Neural progenitor cell (in vitro differentiated cells): ENCODE measurements at regions not wholly inside any gene's neighbourhood (a gene's known extent, or its start where the extent isn't known, plus 50 kb on each side); places are given as distances from the start of the nearest gene placed in this dataset.
A peak's percentile ranks its signal among the peaks of the same experiment; 100 is the strongest.

ENCODE experiments used
- DNase-seq: peaks from one replicate; pipeline ENCODE4 v3.0.0-alpha.2; 2016; ENCODE audit warnings: low spot score
- H2AFZ ChIP-seq: fragments of 200-600 bp; sonication (generic); replicated peaks from 2 replicates; pipeline ENCODE4 v1.6.1; 2016; ENCODE audit warnings: antibody characterized with exemption
- H3F3A ChIP-seq: fragments of 200-600 bp; sonication (generic); 2 replicates; pipeline ENCODE4 v1.6.1; 2016; ENCODE audit warnings: antibody characterized with exemption, low read depth
- H3K27ac ChIP-seq: fragments of 200-600 bp; sonication (generic); 2 replicates; pipeline ENCODE4 v1.5.1; 2016; ENCODE audit warnings: mild to moderate bottlenecking
- H3K27me3 ChIP-seq: fragments of 200-600 bp; sonication (generic); 2 replicates; pipeline ENCODE4 v1.6.1; 2016; ENCODE audit warnings: mild to moderate bottlenecking, moderate library complexity
- H3K36me3 ChIP-seq: fragments of 200-600 bp; sonication (generic); 2 replicates; pipeline ENCODE4 v1.5.1; 2016
- H3K4me1 ChIP-seq: fragments of 200-600 bp; sonication (generic); 2 replicates; pipeline ENCODE4 v1.6.1; 2016; ENCODE audit warnings: mixed run types
- H3K4me2 ChIP-seq: fragments of 200-600 bp; sonication (generic); 2 replicates; pipeline ENCODE4 v1.6.1; 2016
- H3K4me3 ChIP-seq: fragments of 200-600 bp; sonication (generic); 2 replicates; pipeline ENCODE4 v1.5.1; 2016
- H3K79me2 ChIP-seq: fragments of 200-600 bp; sonication (generic); 2 replicates; pipeline ENCODE4 v1.6.1; 2016; ENCODE audit warnings: low read depth
- H3K9ac ChIP-seq: fragments of 200-600 bp; sonication (generic); 2 replicates; pipeline ENCODE4 v1.6.1; 2016
- H3K9me3 ChIP-seq: fragments of 200-600 bp; sonication (generic); 2 replicates; pipeline ENCODE4 v1.5.1; 2016; ENCODE audit warnings: low read depth
- H4K20me1 ChIP-seq: fragments of 200-600 bp; sonication (generic); 2 replicates; pipeline ENCODE4 v1.6.1; 2016; ENCODE audit warnings: low read depth
- H3K27ac Mint-ChIP-seq: 3 replicates; pipeline ENCODE4 v1.8.0; 2021; ENCODE audit warnings: mixed read lengths
- H3K27me3 Mint-ChIP-seq: 2 replicates; pipeline ENCODE4 v1.8.0; 2022; ENCODE audit warnings: low read depth, mild to moderate bottlenecking, inconsistent platforms, moderate library complexity, mixed read lengths; ENCODE audit not compliant: insufficient read depth
- H3K36me3 Mint-ChIP-seq: 3 replicates; pipeline ENCODE4 v1.8.0; 2021; ENCODE audit warnings: mixed read lengths
- H3K4me1 Mint-ChIP-seq: 3 replicates; pipeline ENCODE4 v1.8.0; 2021; ENCODE audit warnings: mixed read lengths
- H3K4me3 Mint-ChIP-seq: 3 replicates; pipeline ENCODE4 v1.8.0; 2021; ENCODE audit warnings: mild to moderate bottlenecking, moderate library complexity, mixed read lengths
- H3K9me3 Mint-ChIP-seq: 3 replicates; pipeline ENCODE4 v1.8.0; 2020; ENCODE audit warnings: mixed read lengths
- EZH2 ChIP-seq: fragments of 200-600 bp; sonication (generic); IDR thresholded peaks from 2 replicates; pipeline ENCODE4 v1.6.1; 2017; ENCODE audit warnings: antibody characterized with exemption, mild to moderate bottlenecking, moderate library complexity
- EZH2phosphoT487 ChIP-seq: fragments of 200-600 bp; sonication (generic); IDR thresholded peaks from 2 replicates; pipeline ENCODE4 v1.6.1; 2017; ENCODE audit warnings: antibody characterized with exemption
- TF ChIP-seq, protein P1 (sequence below): fragments of 200-600 bp; sonication (generic); IDR thresholded peaks from 2 replicates; pipeline ENCODE4 v1.5.1; 2017; ENCODE audit warnings: antibody characterized with exemption, mild to moderate bottlenecking

DNA sequence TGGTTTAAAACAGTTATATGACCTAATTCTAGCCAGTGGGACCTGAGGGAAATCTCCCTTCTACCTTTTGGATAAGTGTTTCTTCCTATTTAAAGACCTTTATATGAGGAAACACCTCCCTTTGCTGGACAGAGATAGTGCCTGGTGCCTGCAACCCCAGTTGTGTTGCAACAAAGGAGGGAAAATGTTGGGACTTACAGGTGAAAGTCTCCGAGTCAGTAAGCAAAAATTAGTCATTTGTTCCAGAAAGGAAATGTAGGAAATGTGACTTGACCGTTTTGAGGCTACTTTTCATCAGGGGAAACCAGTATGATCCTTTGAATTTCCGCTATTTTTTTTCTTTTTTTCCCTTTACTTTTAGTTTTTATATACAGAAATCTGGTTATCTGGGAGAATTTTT, 165.5 kb downstream of the DKK1 start:
- H3K27me3 ChIP-seq, result no peaks in the 10 kb centered on the region
- H3K9me3 ChIP-seq, result no peaks in the 10 kb centered on the region

DNA sequence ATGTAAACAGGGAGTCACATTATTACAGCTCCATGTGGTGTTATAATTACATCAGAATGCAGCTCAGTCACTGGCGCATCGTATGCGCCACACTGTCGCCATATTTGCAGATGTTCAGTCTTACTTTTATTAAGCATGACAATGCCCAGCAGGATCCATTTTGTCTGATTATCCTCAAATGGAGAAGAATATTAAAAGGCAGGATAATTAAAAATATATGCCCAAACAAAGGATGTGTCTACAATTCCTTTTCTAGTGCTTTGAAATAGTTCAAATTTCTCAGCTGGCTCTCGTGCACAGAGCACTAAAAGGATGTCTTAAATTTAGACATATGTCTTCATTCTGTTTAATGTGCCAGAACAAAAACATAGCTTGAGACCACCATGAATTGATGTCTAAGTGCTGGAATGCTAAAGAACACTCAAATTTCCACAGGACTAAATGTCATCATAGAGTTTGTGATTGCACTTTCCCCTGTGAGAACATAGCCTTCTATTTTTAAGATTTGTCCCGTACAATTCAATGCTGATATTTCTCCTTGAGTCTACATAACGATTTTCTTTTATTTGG, 168.0 kb downstream of the DKK1 start:
- Histone ChIP-seq H3K79me2 (no peaks in the 10 kb centered on the region), H4K20me1 (no peaks in the 10 kb centered on the region), H3K27ac (no peak overlapping the region), H3K4me2 (no peak overlapping the region), H2AFZ (no peak overlapping the region), H3K4me3 (no peak overlapping the region), H3K36me3 (no peaks in the 10 kb centered on the region), H3K9me3 (no peaks in the 10 kb centered on the region), H3K9ac (no peak overlapping the region), H3K4me1 (no peaks in the 10 kb centered on the region), H3K27me3 (no peaks in the 10 kb centered on the region), H3F3A (no peaks in the 10 kb centered on the region)
- H3K9me3 Mint-ChIP-seq, result no peaks in the 10 kb centered on the region
- H3K36me3 Mint-ChIP-seq, result no peaks in the 10 kb centered on the region
- no peak overlapping the region for H3K4me3 Mint-ChIP-seq
- TF ChIP-seq, protein P1, sequence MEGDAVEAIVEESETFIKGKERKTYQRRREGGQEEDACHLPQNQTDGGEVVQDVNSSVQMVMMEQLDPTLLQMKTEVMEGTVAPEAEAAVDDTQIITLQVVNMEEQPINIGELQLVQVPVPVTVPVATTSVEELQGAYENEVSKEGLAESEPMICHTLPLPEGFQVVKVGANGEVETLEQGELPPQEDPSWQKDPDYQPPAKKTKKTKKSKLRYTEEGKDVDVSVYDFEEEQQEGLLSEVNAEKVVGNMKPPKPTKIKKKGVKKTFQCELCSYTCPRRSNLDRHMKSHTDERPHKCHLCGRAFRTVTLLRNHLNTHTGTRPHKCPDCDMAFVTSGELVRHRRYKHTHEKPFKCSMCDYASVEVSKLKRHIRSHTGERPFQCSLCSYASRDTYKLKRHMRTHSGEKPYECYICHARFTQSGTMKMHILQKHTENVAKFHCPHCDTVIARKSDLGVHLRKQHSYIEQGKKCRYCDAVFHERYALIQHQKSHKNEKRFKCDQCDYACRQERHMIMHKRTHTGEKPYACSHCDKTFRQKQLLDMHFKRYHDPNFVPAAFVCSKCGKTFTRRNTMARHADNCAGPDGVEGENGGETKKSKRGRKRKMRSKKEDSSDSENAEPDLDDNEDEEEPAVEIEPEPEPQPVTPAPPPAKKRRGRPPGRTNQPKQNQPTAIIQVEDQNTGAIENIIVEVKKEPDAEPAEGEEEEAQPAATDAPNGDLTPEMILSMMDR, result no peak
- no peak for TF ChIP-seq EZH2phosphoT487
- no peak for TF ChIP-seq EZH2
- no peak for DNase-seq
- peaks cover 4% of the 10 kb centered on the region for H3K27me3 Mint-ChIP-seq
- H3K4me1 Mint-ChIP-seq, result no peaks in the 10 kb centered on the region
- H3K27ac Mint-ChIP-seq, result no peak overlapping the region

More for the DNA sequence above, 165.5 kb downstream of the DKK1 start:
- H3K27ac ChIP-seq, result no peak overlapping the region
- Mint-ChIP-seq H3K4me1 (no peaks in the 10 kb centered on the region), H3K27me3 (peaks cover 4% of the 10 kb centered on the region), H3K9me3 (no peaks in the 10 kb centered on the region), H3K27ac (no peak overlapping the region), H3K36me3 (no peaks in the 10 kb centered on the region), H3K4me3 (no peak overlapping the region)
- no peak overlapping the region for H3K4me2 ChIP-seq
- no peak for DNase-seq
- TF ChIP-seq EZH2phosphoT487 (no peak), EZH2 (no peak)
- TF ChIP-seq, protein P1, result no peak
- H3K79me2 ChIP-seq, result no peaks in the 10 kb centered on the region
- H3K9ac ChIP-seq, result no peak overlapping the region
- H3K4me1 ChIP-seq, result no peaks in the 10 kb centered on the region
- peak overlapping the region; percentile 19 for H2AFZ ChIP-seq
- H3K4me3 ChIP-seq, result no peak overlapping the region
- H3K36me3 ChIP-seq, result no peaks in the 10 kb centered on the region
- H4K20me1 ChIP-seq, result no peaks in the 10 kb centered on the region
- H3F3A ChIP-seq, result no peaks in the 10 kb centered on the region

DNA sequence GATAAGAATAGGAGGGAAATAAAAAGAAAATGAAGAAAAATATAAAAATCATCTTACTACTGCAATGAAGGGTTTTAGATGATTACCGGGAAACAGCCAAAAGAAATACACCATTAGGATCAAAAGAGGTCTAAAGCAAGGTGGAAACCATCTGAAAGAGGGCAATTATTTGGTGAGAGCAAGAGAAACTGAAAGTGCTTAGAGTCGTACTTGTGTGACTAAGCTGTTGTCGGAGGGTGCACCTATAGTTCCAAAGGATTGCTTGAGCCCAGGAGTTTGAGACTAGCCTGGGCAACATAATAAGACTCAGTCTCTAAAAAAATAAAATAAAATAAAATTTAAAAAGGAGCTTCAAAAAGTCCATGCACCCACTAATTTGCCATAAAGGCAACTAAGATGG, 169.5 kb downstream of the DKK1 start:
- Histone ChIP-seq H3K27me3 (no peaks in the 10 kb centered on the region), H3K9ac (no peak overlapping the region), H2AFZ (no peak overlapping the region), H3F3A (no peaks in the 10 kb centered on the region), H3K27ac (no peak overlapping the region), H3K4me3 (no peak overlapping the region), H4K20me1 (no peaks in the 10 kb centered on the region), H3K79me2 (no peaks in the 10 kb centered on the region), H3K9me3 (no peaks in the 10 kb centered on the region), H3K4me2 (no peak overlapping the region), H3K4me1 (peaks cover 2% of the 10 kb centered on the region), H3K36me3 (no peaks in the 10 kb centered on the region)
- Mint-ChIP-seq H3K27me3 (peaks cover 4% of the 10 kb centered on the region), H3K36me3 (no peaks in the 10 kb centered on the region), H3K9me3 (no peaks in the 10 kb centered on the region), H3K4me3 (no peak overlapping the region), H3K27ac (no peak overlapping the region), H3K4me1 (no peaks in the 10 kb centered on the region)
- TF ChIP-seq, protein P1, result no peak
- no peak for TF ChIP-seq EZH2
- no peak for TF ChIP-seq EZH2phosphoT487
- no peak for DNase-seq
